Prostate gland (tissue), 2 donors: ENCODE measurements at regions not wholly inside any gene's neighbourhood (a gene's known extent, or its start where the extent isn't known, plus 50 kb on each side); places are given as distances from the start of the nearest gene placed in this dataset.
"Not testable (repeated sequence)": the region's sequence is repeated elsewhere in the genome, so short reads cannot be mapped to it uniquely, and the experiment has no call there.

ENCODE experiments used
- CTCF ChIP-seq, 4 experiments: fragments of 200-600 bp in 2 of 4; fragments of 450-650 bp in 2 of 4; sonication (generic) in 2 of 4; IDR thresholded peaks; 1 replicate in 3 of 4; 2 replicates in 1 of 4; pipeline ENCODE4 v1.5.1; 2016 to 2019; ENCODE audit warnings: antibody characterized with exemption in 4 of 4, mild to moderate bottlenecking in 2 of 4, moderate library complexity in 2 of 4
- POLR2A ChIP-seq: fragments of 450-650 bp; IDR thresholded peaks from one replicate; pipeline ENCODE4 v1.6.1; 2016; ENCODE audit warnings: antibody characterized with exemption, mild to moderate bottlenecking
- POLR2AphosphoS5 ChIP-seq: sonication (generic); formaldehyde crosslinking; IDR thresholded peaks from one replicate; pipeline ENCODE4 v1.6.1; 2017; ENCODE audit warnings: antibody characterized with exemption

DNA sequence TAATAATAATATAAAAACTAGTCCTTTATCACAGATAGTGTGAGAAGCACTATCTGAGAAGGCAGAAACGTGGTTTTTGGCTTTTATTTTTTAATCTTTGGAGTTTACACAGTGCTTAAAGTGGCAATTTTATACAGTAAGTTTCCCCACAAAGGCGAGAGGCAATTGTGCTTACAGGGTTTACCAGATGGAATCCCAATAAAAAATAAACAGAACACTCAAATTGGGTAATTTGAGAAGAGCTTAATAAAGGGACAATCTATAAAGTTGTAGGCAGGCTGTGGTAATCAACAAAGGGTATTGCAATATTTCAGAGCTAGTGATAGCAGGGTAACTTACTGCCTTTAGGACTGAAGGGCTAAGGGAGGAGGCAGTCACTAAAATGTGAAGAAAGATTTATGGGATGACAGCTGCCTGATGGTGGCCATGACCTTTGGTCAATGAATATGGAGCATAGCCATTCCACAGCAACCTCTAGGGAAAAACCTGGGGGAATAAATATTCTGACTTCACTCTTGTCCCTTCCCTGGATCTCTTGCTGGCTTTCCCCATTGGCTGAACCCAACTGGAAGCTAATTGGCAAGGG is 108.9 kb upstream of the GPR39 start:
- TF ChIP-seq POLR2AphosphoS5; CTCF (IDR thresholded peaks at IDR 0.05); POLR2A: not testable (repeated sequence)
